Choroid plexus epithelial cell (primary cell): ENCODE measurements at regions not wholly inside any gene's neighbourhood (a gene's known extent, or its start where the extent isn't known, plus 50 kb on each side); places are given as distances from the start of the nearest gene placed in this dataset.

ENCODE experiments used
- DNase-seq: peaks from one replicate; pipeline ENCODE4 v3.0.0-alpha.2; 2010; ENCODE audit warnings: low read depth
- H3K4me3 ChIP-seq: 2 replicates; pipeline ENCODE4 v1.5.1; 2011; ENCODE audit warnings: low read depth, mild to moderate bottlenecking, control low read depth, low read length, moderate library complexity
- TF ChIP-seq, protein P1 (sequence below): conservative IDR thresholded peaks from 2 replicates; pipeline ENCODE4 v1.5.1; 2011; ENCODE audit warnings: low read depth, mild to moderate bottlenecking, control low read depth, inconsistent platforms, low read length, moderate library complexity

DNA sequence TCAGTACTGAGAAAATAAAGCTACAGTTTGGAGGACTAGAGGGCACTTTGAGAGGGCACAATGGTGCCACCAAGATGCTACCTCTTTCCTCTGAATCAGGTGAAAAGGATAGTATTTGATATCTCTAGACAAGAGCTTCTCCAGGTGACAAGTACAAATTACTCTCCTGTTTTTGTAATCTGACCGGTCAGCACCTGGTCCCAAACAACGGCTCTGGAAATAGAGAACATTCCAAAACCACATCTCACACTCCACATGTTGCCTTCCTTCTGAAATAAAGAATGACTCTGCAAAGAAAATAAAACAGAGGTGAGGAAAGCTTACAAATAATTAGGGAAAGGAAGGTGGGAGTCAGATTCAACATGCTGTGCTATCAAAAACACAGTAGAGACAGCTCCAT is 51.3 kb upstream of the CITED2 start:
- TF ChIP-seq, protein P1, sequence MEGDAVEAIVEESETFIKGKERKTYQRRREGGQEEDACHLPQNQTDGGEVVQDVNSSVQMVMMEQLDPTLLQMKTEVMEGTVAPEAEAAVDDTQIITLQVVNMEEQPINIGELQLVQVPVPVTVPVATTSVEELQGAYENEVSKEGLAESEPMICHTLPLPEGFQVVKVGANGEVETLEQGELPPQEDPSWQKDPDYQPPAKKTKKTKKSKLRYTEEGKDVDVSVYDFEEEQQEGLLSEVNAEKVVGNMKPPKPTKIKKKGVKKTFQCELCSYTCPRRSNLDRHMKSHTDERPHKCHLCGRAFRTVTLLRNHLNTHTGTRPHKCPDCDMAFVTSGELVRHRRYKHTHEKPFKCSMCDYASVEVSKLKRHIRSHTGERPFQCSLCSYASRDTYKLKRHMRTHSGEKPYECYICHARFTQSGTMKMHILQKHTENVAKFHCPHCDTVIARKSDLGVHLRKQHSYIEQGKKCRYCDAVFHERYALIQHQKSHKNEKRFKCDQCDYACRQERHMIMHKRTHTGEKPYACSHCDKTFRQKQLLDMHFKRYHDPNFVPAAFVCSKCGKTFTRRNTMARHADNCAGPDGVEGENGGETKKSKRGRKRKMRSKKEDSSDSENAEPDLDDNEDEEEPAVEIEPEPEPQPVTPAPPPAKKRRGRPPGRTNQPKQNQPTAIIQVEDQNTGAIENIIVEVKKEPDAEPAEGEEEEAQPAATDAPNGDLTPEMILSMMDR: no peak
- no peak for DNase-seq
- no peak overlapping the region for H3K4me3 ChIP-seq

DNA sequence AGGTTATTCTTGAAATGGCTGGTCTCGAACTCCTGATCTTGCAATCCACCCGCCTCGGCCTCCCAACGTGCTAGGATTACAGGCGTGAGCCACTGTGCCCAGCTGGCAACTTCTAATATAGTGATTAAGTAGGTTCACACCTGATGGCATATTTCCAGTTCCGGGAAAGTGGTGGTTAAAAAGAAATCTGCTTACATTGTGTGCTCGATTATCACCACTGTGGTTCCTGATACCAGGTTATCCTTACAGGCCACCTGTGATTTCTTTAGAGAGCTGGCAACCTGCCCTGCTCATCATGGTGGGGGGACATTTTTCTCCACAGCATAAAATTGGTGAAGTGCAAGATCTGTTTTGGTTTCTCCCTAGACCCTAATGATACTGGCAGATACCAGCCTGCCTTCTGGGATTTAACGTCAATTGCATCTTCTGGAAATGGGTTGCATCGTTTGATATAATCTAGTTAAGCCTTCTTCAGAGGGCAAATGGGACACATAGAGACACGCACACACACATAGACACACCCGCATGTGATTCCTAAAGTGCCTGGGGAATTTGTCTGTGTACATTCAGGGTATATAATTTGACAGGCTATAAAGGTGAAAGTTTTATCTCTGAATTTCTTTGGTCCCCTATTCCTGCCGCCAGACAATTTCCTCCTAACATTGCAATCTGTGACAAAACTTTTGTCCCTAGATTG is 49.7 kb upstream of the CITED2 start:
- TF ChIP-seq, protein P1: no peak
- no peak for DNase-seq
- H3K4me3 ChIP-seq: no peak overlapping the region
